LHCN-M2 (cell line): ENCODE measurements at regions not wholly inside any gene's neighbourhood (a gene's known extent, or its start where the extent isn't known, plus 50 kb on each side); places are given as distances from the start of the nearest gene placed in this dataset.

Source experiments
- DNase-seq: peaks from one replicate; pipeline ENCODE4 v3.0.0-alpha.2; 2012; ENCODE audit warnings: low read depth

- DNase-seq: peak; percentile 95
Measured at GRCh38 chr12:88310069-88310468, 168.0 kb downstream of the TMTC3 start.

GRCh38 chr12:88310666-88311065 lies 168.6 kb downstream of the TMTC3 start:
- DNase-seq: no peak

- DNase-seq: no peak
Measured at GRCh38 chr12:88313554-88313953, 171.4 kb downstream of the TMTC3 start.

GRCh38 chr12:88314706-88315105 lies 172.6 kb downstream of the TMTC3 start:
- no peak for DNase-seq

- DNase-seq: no peak
Measured at GRCh38 chr12:88318726-88319125, 176.6 kb downstream of the TMTC3 start.

DNA sequence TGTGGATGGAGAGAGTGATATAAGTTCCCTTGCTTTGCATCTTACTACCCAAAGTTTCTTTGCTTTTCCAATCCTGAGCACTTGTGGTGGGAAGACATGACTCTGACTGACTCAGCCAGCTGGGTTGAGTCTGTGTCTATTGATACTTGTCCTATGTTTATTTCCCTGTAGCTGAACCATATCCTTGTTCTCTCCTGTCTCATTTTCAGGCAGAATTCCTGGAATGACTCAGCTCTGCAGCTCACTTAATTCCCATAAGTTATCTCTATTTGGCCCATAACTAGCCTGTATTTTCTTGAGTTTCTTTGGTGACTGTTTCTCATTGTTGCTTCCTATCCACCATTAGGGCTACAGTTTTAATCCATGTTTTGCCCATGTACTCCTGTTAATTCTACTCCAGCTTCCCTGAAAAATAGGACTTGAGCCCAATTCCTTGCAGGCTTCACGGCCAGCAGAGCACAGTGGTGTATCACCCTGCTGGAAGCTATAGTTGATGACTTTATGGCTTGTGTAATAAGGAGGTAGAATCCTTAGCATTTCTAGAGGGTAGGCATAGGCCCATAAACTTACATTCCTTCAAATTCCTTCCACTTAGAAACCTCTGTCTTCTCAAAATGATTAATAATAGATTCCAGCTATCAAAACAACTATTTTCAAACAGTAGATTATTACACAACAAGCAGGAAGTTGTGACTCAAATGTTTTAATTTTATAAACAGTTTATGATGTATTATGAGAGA lies 183.1 kb downstream of the TMTC3 start:
- DNase-seq: peak; percentile 96

GRCh38 chr12:88325816-88326189 lies 183.7 kb downstream of the TMTC3 start:
- DNase-seq: peak; percentile 67

DNA sequence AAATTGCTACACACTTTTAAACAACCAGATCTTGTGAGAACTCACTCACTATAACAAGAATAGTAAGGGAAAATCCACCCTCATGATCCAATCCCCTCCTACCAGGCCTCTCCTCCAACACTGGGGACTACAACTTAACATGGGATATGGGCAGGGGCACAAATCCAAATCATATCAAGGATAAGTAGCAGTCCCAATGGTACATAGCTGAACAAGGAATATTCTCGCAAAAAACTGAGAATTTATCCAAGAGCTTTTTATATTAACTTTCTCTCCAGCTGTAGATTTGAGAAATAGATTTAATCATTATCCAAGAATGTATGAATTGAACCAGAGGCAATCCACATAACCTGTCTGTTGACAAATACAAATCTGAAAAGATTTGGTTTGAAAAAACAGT lies 185.2 kb downstream of the TMTC3 start:
- no peak for DNase-seq

- DNase-seq: no peak
Measured at GRCh38 chr12:88328090-88328489, 186.0 kb downstream of the TMTC3 start.

GRCh38 chr12:88329833-88330232 lies 187.7 kb downstream of the TMTC3 start:
- no peak for DNase-seq

DNA sequence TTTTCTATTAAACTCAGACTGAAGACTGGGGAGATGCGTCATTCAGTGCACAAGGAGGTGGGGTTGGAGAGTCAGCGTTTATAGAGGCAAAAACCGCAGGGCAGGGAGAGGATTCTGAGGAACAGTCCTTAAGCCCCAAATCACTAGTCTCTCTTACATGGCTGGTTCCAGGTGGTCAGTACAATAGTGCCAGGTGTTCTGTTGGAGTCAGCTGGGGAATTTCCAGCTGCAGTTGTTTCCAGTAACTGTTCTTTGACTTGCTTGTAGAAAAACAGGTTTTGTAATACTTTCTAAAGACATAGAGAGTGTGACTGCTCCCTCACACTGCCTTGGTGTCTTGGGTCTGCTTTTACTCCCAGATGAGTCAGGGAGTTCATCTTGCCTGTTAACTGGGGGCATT lies 192.2 kb downstream of the TMTC3 start:
- DNase-seq: peak; percentile 79

GRCh38 chr12:88336076-88336739 lies 194.1 kb downstream of the TMTC3 start:
- DNase-seq: no peak

DNA sequence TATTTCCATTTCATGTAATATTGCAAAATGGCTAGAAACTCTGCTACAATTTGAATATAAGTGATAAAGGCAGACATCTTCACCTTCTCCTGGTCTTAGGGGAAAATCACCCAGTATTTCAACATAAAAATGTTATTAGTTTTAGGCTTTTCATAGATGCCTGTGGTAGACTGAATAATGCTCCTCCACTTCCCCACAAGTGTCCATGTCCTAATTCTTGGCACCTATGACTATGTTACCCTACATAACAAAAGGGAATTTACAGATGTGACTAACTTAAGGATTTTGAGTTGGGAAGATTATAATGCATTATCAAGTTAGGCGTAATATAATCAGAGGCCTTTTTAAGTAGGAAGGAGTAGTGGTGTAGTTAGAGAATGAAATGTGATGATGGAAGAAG lies 196.4 kb downstream of the TMTC3 start:
- no peak for DNase-seq

DNA sequence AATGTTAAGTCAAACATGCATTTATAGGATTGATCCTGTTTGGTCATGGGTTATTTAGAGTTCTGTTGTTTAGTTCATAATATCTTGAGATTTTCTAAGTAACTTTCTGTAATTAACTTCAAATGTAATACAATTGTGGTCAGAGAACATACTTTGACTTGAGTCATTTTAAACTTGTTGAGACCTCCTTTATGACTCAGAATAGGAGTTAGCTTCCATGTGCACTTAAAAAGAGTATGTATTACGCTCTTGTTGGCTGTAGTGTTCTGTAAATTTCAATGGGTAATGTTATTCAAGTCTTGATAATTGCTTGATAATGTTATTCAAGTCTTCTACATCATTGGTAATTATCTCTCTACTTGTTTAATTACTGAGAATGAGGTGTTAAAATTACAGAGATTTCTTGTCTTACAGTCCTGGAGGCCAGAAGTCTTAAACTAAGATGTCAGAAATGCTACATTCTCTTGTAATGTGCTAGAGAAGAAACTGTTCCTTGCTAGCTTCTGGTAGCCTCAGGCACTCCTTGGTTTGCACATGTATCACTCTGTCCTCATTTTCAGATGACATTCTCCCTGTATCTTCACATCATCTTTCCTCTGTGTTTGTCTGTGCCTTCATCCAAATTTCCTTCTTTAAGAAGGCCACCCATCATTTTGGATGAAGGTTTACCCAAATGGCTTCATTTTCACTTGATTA lies 197.3 kb downstream of the TMTC3 start:
- DNase-seq: peak; percentile 81

DNA sequence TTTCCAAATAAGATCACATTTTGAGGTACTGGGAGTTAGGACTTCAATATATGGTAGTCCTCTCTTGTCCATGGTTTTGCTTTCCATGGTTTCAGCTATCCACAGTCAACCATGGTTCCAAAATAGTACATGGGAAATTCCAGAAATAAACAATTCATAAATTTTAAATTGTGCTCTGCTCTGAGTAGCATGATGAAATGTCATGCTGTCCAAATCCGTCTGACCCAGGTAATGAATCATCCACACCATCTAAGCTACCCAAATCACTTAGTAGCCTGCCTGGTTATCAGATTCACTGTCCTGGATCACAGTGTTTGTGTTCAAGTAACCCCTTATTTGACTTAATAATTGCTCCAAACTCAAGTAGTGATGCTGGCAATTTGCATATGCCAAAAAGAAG lies 197.9 kb downstream of the TMTC3 start:
- peak; percentile 29 for DNase-seq

- no peak for DNase-seq
Measured at GRCh38 chr12:88342251-88342806, 200.2 kb downstream of the TMTC3 start.

DNA sequence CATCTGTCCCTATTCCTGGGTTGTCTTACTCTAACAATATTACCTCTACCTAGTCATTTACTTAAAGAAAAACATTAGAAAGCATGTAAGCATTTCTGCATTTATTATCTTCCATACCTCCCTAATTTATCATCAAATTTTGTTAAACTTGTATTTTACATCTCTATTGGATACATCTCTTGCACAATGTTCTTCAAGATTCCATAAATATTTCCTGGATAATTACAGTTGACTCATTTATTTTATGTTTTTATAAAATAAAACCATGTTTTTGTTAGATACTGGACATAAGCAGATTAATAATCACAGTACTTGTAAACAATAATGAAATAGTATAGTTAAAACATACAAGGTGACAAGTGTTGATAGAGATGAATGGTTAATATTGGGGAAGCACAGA lies 209.0 kb downstream of the TMTC3 start:
- no peak for DNase-seq

DNA sequence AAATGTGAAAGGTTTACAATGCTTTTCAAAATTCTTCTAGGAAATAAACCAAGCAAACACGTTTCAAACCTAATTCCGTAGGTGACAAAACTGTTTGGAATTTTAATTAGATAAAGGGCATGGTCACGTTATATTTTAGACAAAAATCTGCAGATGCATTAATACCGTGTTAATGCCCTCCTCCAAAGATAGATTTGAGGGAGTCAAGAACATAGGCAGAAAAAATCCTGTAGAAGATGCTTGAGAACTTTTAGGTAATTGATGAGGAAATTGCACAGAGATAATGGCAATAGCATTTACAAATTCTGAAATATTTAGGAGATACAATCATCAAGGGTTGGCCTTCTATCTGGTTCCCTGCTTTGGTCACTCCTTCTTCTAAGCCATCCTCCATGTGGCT lies 212.6 kb downstream of the TMTC3 start:
- DNase-seq: no peak

DNA sequence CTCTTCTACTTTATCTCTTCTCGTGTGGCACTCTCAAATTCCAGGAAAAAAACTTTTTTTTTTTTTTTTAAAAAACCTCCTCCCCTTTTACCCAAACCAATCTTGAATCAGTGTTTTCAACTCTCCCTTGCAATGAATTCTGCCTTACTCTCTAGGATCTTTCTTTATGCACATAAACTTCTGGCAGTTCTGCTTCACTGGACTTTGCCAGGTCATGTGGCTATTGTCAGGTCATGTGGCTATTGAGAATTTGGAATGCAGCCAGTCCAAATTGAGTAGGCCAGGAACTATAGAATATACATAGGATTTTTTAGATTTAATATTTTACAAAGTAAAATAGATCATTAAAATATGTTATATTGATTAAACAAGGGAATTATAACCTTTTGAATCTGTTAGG lies 218.2 kb downstream of the TMTC3 start:
- no peak for DNase-seq

DNA sequence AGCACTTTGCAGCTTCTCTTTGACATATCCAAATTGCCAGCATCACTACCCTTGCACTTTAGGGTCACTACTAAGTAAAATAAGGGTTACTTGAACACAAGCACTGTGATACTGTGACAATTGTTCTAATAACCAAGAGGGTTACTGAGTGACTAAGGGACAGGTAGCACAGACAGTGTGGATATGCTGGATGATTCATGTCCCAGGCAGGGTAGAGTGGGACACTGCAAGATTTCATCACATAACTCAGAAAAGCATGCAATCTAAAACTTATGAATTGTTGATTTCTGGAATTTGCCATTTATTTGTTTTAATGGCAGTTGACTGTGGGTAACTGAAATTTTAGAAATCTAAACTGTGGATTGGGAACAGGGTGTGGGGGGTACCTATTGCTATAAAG lies 218.8 kb downstream of the KITLG start:
- peak; percentile 38 for DNase-seq

- no peak for DNase-seq
Measured at GRCh38 chr12:88362439-88362838, 217.8 kb downstream of the KITLG start.

DNA sequence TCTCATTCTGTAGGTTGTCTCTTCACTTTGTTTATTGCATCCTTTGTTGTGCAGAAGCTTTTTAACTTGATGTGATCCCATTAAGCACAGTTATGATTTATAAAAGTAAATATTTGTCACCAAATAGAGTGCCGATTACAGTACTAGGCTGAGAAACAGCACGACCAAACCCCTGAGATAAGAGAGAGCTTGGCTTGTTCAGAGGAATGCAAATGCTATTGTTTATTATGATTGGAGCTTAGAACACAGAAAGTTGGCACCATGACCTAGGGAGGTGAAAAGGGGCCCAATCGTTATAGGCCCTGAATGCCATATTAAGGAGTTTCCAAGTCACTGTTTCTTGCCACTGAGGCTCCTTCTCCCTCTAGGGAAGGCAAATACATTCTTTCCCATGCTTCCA lies 214.9 kb downstream of the KITLG start:
- no peak for DNase-seq

DNA sequence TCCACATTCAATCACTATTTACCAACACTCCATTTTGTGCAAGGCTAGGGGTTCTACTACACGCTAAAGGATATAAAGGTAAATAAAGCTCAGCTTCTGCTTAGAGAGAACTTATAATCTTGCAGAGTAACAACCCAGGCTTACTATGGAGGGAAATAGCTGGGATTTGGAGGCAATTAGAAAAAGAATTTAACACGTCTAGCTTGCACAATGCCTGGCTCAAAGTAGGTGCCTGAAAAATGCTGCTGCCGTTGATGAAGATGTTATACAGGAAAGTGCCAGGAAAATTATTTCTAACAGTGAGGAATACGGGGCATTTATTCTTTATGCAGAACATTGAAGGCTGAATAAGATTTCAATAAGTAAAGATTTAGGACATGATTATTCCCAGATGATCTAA lies 214.2 kb downstream of the KITLG start:
- no peak for DNase-seq
